GM18873 (cell line): ENCODE measurements at regions not wholly inside any gene's neighbourhood (a gene's known extent, or its start where the extent isn't known, plus 50 kb on each side); places are given as distances from the start of the nearest gene placed in this dataset.
"Not testable (repeated sequence)": the region's sequence is repeated elsewhere in the genome, so short reads cannot be mapped to it uniquely, and the experiment has no call there.

Experiments
- ATAC-seq: cut with Tn5 transposase; IDR thresholded peaks from one replicate; pipeline ENCODE4 v1.9.1; 2021; ENCODE audit warnings: mild to moderate bottlenecking, moderate library complexity, moderate number of reproducible peaks; ENCODE audit not compliant: unreplicated experiment, low FRiP score

- ATAC-seq, result no peak
These were observed 73.0 kb upstream of the EPCAM start for GRCh38 chr2:47295981-47296635.

GRCh38 chr2:47295131-47295980 lies 73.8 kb upstream of the EPCAM start:
- no peak for ATAC-seq

- ATAC-seq, result no peak
These were observed 75.1 kb upstream of the EPCAM start for GRCh38 chr2:47293976-47294375.

- no peak for ATAC-seq
These were observed 80.2 kb upstream of the EPCAM start for GRCh38 chr2:47288864-47289263.

- no peak for ATAC-seq
These were observed 85.5 kb upstream of the EPCAM start for GRCh38 chr2:47283659-47284058.

GRCh38 chr2:47282621-47283272 lies 86.4 kb upstream of the EPCAM start:
- no peak for ATAC-seq

GRCh38 chr2:47279525-47279924 lies 89.6 kb upstream of the EPCAM start:
- ATAC-seq, result not testable (repeated sequence)

- ATAC-seq, result no peak
These were observed 91.1 kb upstream of the EPCAM start for GRCh38 chr2:47277987-47278386.

- no peak for ATAC-seq
These were observed 91.9 kb upstream of the EPCAM start for GRCh38 chr2:47277187-47277586.

GRCh38 chr2:47276061-47276460 lies 93.0 kb upstream of the EPCAM start:
- ATAC-seq, result no peak

GRCh38 chr2:47274054-47274782 lies 94.9 kb upstream of the EPCAM start:
- no peak for ATAC-seq

- ATAC-seq, result no peak
These were observed 96.0 kb upstream of the EPCAM start for GRCh38 chr2:47272905-47273758.

- no peak for ATAC-seq
These were observed 95.9 kb upstream of the CALM2 start for GRCh38 chr2:47272031-47272864.

- no peak for ATAC-seq
These were observed 95.0 kb upstream of the CALM2 start for GRCh38 chr2:47271054-47272000.

- no peak for ATAC-seq
These were observed 94.1 kb upstream of the CALM2 start for GRCh38 chr2:47270421-47270820.

- ATAC-seq, result no peak
These were observed 93.3 kb upstream of the CALM2 start for GRCh38 chr2:47269316-47270232.

- no peak for ATAC-seq
These were observed 91.4 kb upstream of the CALM2 start for GRCh38 chr2:47267711-47268086.
